NCI-H146 (cell line): ENCODE measurements at regions not wholly inside any gene's neighbourhood (a gene's known extent, or its start where the extent isn't known, plus 50 kb on each side); places are given as distances from the start of the nearest gene placed in this dataset.

Experiments
- DNase-seq: peaks from one replicate; lab custom pipeline; 2025; lab: John Stamatoyannopoulos, UW

DNA sequence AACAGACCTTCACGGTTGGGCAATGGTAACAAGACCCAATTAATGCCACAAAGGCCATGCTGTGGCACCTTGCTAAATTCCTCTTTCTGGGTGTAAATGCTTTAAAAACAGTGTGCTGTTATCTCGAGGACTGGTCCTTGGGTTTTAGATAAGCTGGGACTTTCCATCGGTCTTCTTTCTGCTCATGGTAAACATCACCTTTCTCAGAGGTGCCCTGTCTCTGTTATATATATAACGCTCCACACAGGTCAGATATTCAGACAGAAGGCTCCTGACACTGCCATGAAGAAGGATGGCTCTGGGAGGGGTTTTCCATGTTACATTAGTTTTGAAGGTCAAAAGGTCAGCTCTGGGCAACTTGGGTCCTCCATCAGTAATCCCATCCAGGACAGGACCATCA is 151.6 kb downstream of the BBOX1 start:
- DNase-seq = no peak

DNA sequence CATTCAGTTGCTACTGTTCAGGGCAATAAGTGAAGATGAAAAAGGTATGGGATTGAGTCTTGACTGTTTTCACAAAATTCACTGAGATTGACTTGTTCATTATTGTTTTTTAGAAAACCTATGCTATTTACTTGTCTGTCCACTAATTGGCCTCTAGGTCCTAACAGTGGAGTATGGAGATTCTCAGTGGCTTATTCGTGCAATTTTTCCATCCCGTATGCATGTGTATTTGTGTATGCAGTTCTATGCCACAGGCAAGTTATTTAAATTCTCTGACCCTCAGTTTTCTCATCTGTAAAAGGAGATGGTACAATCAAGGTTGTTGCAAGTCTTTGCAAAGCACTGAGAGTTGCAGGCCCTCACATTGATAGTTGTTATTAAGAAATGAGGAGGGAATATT is 151.0 kb downstream of the BBOX1 start:
- no peak for DNase-seq

DNA sequence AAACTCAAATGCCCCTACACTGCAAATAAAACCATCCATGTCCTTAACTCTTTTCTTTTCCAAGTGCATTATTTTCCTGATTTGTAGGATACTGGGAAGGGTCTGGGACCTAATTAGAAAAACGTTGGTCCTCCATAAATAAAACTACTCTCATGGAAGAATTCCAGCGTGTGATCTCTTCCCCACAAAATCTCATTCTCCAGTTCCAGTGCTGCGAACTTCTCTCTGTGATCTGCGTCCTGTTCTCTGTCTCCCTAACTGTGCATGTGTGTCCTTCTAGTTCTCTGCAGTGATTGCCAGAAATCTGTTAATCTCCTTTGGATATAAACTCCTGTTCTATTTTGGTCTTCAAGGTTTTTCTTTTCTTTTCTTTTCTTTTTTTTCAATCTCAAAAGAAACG is 148.1 kb downstream of the BBOX1 start:
- no peak for DNase-seq

DNA sequence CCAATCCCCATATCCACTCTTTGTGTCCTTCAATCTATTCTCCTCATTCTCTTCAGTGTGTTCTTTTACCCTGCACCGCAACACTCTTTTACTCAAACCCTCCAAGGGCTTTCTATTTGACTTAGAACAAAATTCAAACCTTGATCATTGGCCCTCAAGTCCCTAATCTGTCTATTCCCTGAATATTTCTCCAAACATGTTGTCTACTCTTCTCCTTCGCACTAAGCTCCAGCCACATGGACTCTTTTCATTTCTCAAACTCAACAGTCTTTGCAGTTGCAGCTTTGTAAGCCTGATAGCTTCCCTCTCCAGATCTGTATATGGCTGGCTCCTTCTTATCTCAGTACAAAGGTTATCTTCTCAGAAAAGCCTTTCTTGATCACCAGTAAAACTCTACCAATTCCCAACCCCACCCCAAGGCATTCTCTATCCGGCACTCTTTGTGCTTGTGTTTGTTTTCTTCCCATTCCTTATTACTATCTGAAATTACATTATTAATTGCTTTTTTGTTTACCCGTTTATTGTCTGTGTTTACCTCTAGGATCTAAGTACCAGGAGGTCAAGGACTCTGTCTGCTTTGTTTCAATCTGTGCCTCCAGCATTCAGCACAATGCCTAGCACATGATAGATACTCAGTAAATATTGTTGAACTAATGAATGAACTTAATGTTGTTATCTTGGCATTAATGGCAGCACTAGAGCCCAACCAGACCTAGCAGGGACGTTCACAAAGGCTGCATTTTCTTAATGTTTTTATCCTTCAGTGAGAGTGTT is 147.4 kb downstream of the BBOX1 start:
- no peak for DNase-seq

DNA sequence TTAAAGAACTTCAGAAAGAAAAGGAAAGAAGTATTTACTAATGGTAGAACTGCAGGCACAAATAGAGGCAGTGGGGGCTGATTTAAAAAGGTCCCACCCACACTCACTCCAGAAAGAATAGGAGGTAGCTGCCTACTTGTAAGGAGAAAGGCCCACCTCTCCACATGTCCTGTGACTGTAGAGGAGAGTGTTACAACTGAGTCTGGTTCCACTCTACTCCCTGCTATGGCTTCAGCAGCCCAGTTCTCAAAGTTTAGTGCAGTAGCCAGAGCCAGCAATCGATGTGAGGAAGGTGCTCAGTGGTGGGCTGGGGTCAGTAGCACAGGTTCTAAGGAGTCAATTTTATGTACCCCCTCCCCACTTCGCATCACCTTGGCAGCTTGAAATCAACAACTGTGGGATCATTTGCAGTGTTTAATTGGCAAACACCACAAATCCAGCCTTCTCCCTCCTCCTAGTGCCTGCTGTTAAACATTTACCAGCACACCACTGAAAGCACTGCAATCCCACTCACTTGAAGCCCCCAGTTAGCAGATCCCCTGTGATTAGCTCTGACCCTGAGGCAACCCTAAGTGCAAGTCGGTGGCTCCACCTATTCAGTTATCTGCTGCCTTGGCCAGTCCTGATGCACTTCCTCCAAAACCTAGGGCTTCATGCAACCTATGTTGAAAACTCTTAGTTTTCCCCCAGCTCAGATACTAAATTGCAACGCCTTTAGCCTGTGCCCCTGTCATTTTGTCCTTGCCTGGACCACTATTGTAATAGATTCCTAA is 146.6 kb downstream of the BBOX1 start:
- DNase-seq = no peak

DNA sequence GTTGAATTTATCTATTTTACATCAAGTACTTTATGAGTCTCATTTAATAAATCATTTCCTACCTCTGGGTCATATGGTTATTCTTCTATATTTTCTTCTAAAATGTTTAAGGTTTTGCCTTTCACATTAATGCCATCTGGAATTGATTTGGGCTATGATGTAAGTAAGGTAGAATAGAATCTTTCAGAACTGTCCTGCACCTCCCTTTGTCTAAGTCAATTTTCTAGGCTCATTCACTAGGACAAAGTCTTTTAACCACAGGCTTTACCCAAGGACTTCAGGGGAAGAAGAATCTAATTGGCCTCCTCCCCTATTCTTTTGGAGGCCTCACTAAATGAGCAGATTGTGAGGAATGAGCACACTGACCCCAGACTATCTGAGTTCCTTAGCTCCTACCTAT is 146.0 kb downstream of the BBOX1 start:
- DNase-seq = no peak

DNA sequence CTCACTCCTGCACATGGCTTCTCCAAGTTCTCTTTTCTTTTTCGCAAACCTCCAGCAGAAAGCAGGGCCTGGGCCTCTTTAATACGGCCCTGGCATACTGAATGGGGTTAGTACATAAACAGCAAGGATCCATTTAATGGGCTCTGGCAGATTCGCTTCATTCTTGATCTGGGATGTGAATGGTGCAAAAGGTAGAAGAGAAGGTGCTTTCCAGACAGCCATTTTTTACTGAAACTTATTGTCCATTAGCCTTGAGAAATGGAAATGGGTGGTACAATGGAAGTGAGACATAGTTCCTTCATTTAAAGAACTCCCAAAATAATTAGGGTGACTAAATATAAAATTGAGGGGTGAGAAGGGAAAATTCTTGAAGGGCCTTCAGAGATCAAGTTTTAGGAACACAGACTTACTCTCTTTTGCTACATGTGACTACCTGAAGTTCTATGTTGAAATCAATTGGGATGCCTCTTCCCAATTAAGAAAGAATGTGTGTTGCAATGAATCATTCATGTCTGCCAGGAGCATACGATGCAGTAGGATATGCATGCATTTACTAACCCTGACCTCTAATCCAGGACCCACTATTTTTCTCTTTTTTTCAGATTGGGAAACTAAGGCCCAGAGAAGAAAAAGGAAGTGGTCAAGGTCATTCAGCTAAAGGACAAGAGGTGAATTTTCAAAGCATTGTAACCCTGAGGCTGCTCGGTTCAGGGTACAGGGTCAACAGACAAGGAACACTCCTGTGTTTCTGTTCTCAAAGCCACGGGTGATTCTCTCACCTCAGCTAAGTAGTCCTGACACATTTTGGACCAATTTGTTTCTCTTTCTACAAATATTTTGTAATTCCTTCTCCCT is 144.1 kb downstream of the BBOX1 start:
- DNase-seq = no peak

DNA sequence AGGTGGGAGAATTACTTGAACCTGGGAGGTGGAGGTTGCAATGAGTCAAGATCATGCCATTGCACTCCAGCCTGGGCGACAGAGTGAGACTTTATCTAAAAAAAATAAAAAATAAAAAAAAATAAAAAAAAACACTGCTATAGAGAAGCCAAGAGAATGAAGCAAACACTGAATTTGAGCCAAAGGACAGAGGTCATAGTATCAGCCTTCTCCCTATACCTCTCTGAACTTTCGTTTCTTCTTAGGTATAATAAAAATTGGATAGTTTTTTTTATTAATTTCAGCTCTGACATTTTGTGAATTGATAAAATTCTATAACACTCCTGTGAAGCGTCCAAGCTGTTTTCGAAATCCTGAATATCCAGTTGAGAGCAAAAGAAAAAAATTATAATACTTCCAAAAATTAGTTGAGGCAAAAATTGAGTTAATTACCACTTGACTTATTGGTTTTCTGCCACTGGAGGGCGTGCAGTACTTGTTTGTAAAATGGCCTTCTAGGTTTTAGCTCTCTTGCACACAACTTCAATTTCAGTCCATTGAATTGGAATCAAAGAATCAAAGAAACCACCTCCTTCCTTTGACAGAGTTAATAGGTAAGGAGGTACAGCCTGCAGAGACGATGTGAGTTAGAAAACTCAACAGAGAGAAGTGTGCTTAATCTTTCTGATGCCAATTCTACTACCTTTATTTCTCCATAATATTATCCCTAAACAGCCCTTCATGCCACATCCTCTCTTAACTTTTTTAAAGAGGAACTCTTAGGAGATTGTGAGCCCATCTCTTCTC is 143.2 kb downstream of the BBOX1 start:
- DNase-seq = peak; percentile 68

DNA sequence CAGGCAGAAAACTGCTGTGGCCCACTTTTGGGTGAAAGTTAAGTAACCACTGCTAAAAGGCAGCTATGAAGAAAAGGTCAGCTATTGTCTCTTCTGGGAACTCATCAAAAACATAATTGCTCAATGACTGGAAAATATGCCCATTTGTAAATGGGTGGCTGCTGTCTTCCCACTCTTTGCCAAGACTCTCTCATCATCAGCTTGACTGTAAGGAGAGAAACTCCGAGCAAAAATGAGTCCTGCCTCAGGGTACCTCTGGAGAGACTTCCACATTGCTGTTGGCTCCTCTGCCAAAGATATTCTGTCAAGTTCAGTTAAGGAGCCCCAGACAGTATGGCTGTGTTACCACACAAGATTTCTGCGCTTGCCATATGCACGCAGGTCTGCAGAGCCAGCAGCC is 138.7 kb downstream of the BBOX1 start:
- peak; percentile 59 for DNase-seq

DNA sequence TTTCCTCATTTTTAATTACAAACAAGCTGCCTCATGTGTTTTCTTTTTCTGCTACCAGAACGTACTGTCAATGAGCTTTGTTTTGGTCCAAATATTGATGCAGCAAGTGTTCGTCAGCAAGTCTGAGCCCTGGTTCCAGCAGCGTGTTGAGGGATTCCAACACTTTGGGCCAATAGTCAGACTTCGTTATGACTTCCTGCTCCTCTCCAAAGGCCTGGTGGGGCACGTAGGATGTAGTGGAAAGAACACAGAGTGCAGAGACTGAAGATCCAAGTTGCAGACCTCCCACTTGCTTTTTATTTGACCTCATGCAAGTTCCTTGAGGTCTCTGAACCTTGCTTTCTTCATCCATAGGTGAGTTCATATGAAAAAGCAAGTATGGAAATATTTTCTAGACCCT is 138.2 kb downstream of the BBOX1 start:
- DNase-seq = no peak
